Liver (tissue), 8 donors: ENCODE measurements at regions not wholly inside any gene's neighbourhood (a gene's known extent, or its start where the extent isn't known, plus 50 kb on each side); places are given as distances from the start of the nearest gene placed in this dataset.

ENCODE experiments used
- DNase-seq: peaks from one replicate; pipeline ENCODE4 v3.0.0-alpha.2; 2017; ENCODE audit warnings: low spot score
- H3K27ac ChIP-seq, 2 donors: one replicate each; pipeline ENCODE4 v1.7.0; 2013; ENCODE audit warnings: inconsistent platforms in 2 of 2, low read length in 2 of 2, control low read depth in 1 of 2, low read depth in 1 of 2, mild to moderate bottlenecking in 1 of 2
- H3K27me3 ChIP-seq, 4 donors: one replicate each; pipeline versions ENCODE4 v1.6.1 to v1.7.0; 2013; ENCODE audit warnings: low read length in 3 of 4, inconsistent platforms in 1 of 4, mild to moderate bottlenecking in 1 of 4, moderate library complexity in 1 of 4; ENCODE audit not compliant: control insufficient read depth in 4 of 4, insufficient read depth in 4 of 4
- H3K36me3 ChIP-seq, 4 donors: one replicate each; pipeline versions ENCODE4 v1.6.1 to v1.7.0; 2013; ENCODE audit warnings: low read length in 3 of 4, mild to moderate bottlenecking in 3 of 4, low read depth in 1 of 4, moderate library complexity in 1 of 4; ENCODE audit not compliant: control insufficient read depth in 4 of 4, insufficient read depth in 3 of 4
- H3K4me1 ChIP-seq, 4 donors: one replicate each; pipeline versions ENCODE4 v1.6.1 to v1.7.0; 2013; ENCODE audit warnings: low read length in 3 of 4, mild to moderate bottlenecking in 3 of 4, moderate library complexity in 1 of 4; ENCODE audit not compliant: control insufficient read depth in 4 of 4, insufficient read depth in 4 of 4
- H3K4me3 ChIP-seq, 3 donors: one replicate each; pipeline versions ENCODE4 v1.6.1 to v1.7.0; 2013; ENCODE audit warnings: low read length in 3 of 3, control low read depth in 1 of 3, low read depth in 1 of 3, mild to moderate bottlenecking in 1 of 3
- H3K9ac ChIP-seq, 2 donors: one replicate each; pipeline ENCODE4 v1.7.0; 2013; ENCODE audit warnings: low read length in 2 of 2, mild to moderate bottlenecking in 2 of 2, moderate library complexity in 2 of 2, control low read depth in 1 of 2, low read depth in 1 of 2
- H3K9me3 ChIP-seq, 4 donors: one replicate each; pipeline versions ENCODE4 v1.6.1 to v1.7.0; 2013; ENCODE audit warnings: low read length in 3 of 4; ENCODE audit not compliant: control insufficient read depth in 4 of 4
- EGR1 ChIP-seq, 2 donors: IDR thresholded peaks; 2 replicates each; pipeline ENCODE4 v1.6.1; 2016 to 2018; ENCODE audit warnings: antibody characterized with exemption in 2 of 2, low read depth in 2 of 2
- FOXA1 ChIP-seq: IDR thresholded peaks from 2 replicates; pipeline ENCODE4 v1.6.1; 2016; ENCODE audit warnings: antibody characterized with exemption
- FOXA2 ChIP-seq: IDR thresholded peaks from 2 replicates; pipeline ENCODE4 v1.6.1; 2016; ENCODE audit warnings: antibody characterized with exemption
- HNF4A ChIP-seq, 2 donors: conservative IDR thresholded peaks; 2 replicates each; pipeline ENCODE4 v1.6.1; 2016; ENCODE audit warnings: antibody characterized with exemption in 2 of 2, mild to moderate bottlenecking in 2 of 2
- HNF4G ChIP-seq: IDR thresholded peaks from 2 replicates; pipeline ENCODE4 v1.6.1; 2016; ENCODE audit warnings: antibody characterized with exemption
- JUND ChIP-seq, 2 donors: IDR thresholded peaks; 2 replicates each; pipeline ENCODE4 v1.6.1; 2016; ENCODE audit warnings: antibody characterized with exemption in 2 of 2
- RAD21 ChIP-seq, 2 donors: IDR thresholded peaks; 2 replicates each; pipeline ENCODE4 v1.6.1; 2016; ENCODE audit warnings: antibody characterized with exemption in 2 of 2, mild to moderate bottlenecking in 2 of 2
- RXRA ChIP-seq, 2 donors: IDR thresholded peaks; 2 replicates each; pipeline ENCODE4 v1.6.1; 2017 to 2018; ENCODE audit warnings: antibody characterized with exemption in 2 of 2, mild to moderate bottlenecking in 1 of 2
- SP1 ChIP-seq: IDR thresholded peaks from 2 replicates; pipeline ENCODE4 v1.6.1; 2018; ENCODE audit warnings: antibody characterized with exemption, mild to moderate bottlenecking
- TAF1 ChIP-seq: conservative IDR thresholded peaks from 2 replicates; pipeline ENCODE4 v1.6.1; 2016; ENCODE audit warnings: antibody characterized with exemption, mild to moderate bottlenecking
- YY1 ChIP-seq: IDR thresholded peaks from 2 replicates; pipeline ENCODE4 v1.6.1; 2016; ENCODE audit warnings: antibody characterized with exemption, mild to moderate bottlenecking
- WGBS: extraction: QIAGEN DNeasy Blood & Tissue Kit; methylation state at CpG from one replicate; pipeline ENCODE4 v1.1.7; 2013; 5-methylcytosine and 5-hydroxymethylcytosine counted together
- TF ChIP-seq, protein P1 (sequence below): IDR thresholded peaks from 2 replicates; pipeline ENCODE4 v1.6.1; 2016; ENCODE audit warnings: antibody characterized with exemption
- TF ChIP-seq, protein P2 (sequence below): IDR thresholded peaks from 2 replicates; pipeline ENCODE4 v1.6.1; 2016; ENCODE audit warnings: antibody characterized with exemption, mild to moderate bottlenecking
- TF ChIP-seq, protein P3 (sequence below): fragments of 150-350 bp; IDR thresholded peaks from 2 replicates; pipeline ENCODE4 v1.5.1; 2017; ENCODE audit warnings: improper control_type of control experiment, low read depth, low read length; ENCODE audit not compliant: missing input control
- TF ChIP-seq, protein P4 (sequence below): IDR thresholded peaks from 2 replicates; pipeline ENCODE4 v1.6.1; 2016; ENCODE audit warnings: antibody characterized with exemption
- donor health status: healthy.
- donor health status: healthy.
- donor health status: healthy.
- donor health status: healthy.
- donor health status: healthy.

DNA sequence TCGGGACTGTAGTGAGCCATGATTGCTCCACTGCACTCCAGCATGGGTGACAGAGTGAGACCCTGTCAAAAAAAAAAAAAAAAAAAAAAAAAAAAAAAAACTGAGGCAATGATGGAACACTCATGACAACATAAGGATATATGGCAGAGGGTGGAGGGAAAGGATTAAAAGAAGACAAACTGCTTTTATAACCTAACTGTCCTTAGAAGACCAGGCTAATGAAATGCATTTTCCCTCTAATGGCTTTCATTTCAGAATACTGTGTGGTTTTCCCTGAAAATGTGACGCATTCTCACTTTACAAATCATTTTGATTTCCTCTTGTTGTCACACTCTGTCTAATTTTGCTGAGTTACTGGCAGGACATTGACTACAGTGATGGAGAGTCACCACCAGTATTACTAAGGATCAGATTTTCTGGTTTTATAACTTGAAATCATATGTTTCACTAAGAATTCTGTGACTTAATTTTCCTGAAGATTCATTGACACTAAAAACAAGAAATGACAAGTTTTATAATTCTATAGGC lies 137.6 kb upstream of the SSTR1 start:
- H3K4me3 ChIP-seq = no peak overlapping the region
- no peaks in the 10 kb centered on the region for H3K36me3 ChIP-seq
- no peak for TF ChIP-seq YY1
- no peaks in the 10 kb centered on the region for H3K9me3 ChIP-seq
- no peaks in the 10 kb centered on the region for H3K4me1 ChIP-seq
- WGBS = 84% methylated on average over 2 of the region's 2 CpGs
- H3K27me3 ChIP-seq = no peaks in the 10 kb centered on the region
- no peak overlapping the region for H3K9ac ChIP-seq
- H3K27ac ChIP-seq = no peak overlapping the region
- DNase-seq = no peak

DNA sequence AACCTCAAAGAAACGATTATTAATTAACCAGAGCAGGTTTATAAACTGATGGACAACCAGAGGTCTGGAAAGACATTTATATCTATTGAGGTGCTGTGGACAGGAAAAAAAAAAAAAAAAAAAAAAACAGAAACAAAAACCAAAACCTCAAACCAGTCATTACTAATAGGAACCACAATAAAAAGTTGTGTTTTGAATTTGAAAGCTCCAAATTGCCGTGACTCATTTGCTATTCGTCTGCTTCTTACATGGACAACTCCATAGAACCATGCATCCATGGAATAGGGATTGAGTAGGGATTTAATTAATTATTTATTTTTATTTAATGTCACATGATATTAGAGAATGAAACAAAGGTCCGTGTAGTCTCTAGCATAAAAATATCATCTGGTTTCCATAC lies 134.1 kb upstream of the SSTR1 start:
- Histone ChIP-seq H3K9ac (no peak overlapping the region), H3K27ac (no peak overlapping the region), H3K4me3 (no peak overlapping the region)

DNA sequence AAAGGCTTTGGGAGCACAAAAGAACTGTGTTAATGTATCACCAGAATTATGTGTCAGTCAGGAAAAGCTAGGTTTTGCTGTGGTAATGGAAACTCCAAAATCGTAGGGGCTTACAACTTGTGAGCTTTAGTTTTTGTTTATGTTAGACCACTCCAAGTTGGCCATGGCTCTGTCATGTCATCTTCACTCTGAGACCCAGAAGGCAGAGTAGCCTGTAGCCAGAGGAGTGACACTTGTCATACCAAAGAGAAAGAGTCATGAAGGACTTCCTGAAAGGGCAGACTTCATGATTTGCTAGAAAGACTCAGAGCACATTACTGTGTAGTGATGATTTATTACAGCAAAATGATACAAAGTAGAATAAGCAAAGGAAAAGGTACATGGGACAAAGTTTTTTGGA lies 133.6 kb upstream of the SSTR1 start:
- Histone ChIP-seq H3K4me1 (peaks cover 0 to 5% (median 0%) of the 10 kb centered on the region in 4 donors), H3K4me3 (no peak overlapping the region), H3K9me3 (no peaks in the 10 kb centered on the region), H3K27ac (no peak overlapping the region), H3K9ac (no peak overlapping the region), H3K36me3 (no peaks in the 10 kb centered on the region), H3K27me3 (no peaks in the 10 kb centered on the region)
- TF ChIP-seq RAD21 (IDR thresholded peaks at IDR 0.05) (no peak), FOXA1 (no peak), EGR1 (IDR thresholded peaks at IDR 0.05; ENCODE audit: low read depth in 2 of 2) (no peak), HNF4A (conservative IDR thresholded peaks at IDR 0.05) (no peak), HNF4G (no peak), YY1 (no peak), RXRA (IDR thresholded peaks at IDR 0.05) (no peak), FOXA2 (no peak)
- TF ChIP-seq, protein P1, sequence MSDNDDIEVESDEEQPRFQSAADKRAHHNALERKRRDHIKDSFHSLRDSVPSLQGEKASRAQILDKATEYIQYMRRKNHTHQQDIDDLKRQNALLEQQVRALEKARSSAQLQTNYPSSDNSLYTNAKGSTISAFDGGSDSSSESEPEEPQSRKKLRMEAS = no peak
- TF ChIP-seq, protein P2, sequence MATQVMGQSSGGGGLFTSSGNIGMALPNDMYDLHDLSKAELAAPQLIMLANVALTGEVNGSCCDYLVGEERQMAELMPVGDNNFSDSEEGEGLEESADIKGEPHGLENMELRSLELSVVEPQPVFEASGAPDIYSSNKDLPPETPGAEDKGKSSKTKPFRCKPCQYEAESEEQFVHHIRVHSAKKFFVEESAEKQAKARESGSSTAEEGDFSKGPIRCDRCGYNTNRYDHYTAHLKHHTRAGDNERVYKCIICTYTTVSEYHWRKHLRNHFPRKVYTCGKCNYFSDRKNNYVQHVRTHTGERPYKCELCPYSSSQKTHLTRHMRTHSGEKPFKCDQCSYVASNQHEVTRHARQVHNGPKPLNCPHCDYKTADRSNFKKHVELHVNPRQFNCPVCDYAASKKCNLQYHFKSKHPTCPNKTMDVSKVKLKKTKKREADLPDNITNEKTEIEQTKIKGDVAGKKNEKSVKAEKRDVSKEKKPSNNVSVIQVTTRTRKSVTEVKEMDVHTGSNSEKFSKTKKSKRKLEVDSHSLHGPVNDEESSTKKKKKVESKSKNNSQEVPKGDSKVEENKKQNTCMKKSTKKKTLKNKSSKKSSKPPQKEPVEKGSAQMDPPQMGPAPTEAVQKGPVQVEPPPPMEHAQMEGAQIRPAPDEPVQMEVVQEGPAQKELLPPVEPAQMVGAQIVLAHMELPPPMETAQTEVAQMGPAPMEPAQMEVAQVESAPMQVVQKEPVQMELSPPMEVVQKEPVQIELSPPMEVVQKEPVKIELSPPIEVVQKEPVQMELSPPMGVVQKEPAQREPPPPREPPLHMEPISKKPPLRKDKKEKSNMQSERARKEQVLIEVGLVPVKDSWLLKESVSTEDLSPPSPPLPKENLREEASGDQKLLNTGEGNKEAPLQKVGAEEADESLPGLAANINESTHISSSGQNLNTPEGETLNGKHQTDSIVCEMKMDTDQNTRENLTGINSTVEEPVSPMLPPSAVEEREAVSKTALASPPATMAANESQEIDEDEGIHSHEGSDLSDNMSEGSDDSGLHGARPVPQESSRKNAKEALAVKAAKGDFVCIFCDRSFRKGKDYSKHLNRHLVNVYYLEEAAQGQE = no peak
- TF ChIP-seq, protein P3, sequence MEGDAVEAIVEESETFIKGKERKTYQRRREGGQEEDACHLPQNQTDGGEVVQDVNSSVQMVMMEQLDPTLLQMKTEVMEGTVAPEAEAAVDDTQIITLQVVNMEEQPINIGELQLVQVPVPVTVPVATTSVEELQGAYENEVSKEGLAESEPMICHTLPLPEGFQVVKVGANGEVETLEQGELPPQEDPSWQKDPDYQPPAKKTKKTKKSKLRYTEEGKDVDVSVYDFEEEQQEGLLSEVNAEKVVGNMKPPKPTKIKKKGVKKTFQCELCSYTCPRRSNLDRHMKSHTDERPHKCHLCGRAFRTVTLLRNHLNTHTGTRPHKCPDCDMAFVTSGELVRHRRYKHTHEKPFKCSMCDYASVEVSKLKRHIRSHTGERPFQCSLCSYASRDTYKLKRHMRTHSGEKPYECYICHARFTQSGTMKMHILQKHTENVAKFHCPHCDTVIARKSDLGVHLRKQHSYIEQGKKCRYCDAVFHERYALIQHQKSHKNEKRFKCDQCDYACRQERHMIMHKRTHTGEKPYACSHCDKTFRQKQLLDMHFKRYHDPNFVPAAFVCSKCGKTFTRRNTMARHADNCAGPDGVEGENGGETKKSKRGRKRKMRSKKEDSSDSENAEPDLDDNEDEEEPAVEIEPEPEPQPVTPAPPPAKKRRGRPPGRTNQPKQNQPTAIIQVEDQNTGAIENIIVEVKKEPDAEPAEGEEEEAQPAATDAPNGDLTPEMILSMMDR = no peak
- TF ChIP-seq, protein P4, sequence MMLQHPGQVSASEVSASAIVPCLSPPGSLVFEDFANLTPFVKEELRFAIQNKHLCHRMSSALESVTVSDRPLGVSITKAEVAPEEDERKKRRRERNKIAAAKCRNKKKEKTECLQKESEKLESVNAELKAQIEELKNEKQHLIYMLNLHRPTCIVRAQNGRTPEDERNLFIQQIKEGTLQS = no peak
- DNase-seq = no peak
- 49% methylated on average over 1 of the region's 1 CpG for WGBS

More for the DNA sequence above, 134.1 kb upstream of the SSTR1 start:
- Histone ChIP-seq H3K9me3 (no peaks in the 10 kb centered on the region), H3K36me3 (no peaks in the 10 kb centered on the region), H3K4me1 (peaks cover 0 to under 1% (median 0%) of the 10 kb centered on the region in 4 donors), H3K27me3 (no peaks in the 10 kb centered on the region)
- TF ChIP-seq, protein P2 = no peak
- TF ChIP-seq FOXA2 = no peak
- no peak for TF ChIP-seq JUND (IDR thresholded peaks at IDR 0.05)
- TF ChIP-seq, protein P4 = no peak
- TF ChIP-seq, protein P1 = no peak
- TF ChIP-seq RAD21 (IDR thresholded peaks at IDR 0.05) = no peak
- no peak for TF ChIP-seq HNF4G
- no peak for TF ChIP-seq YY1
- TF ChIP-seq TAF1 = no peak
- no peak for TF ChIP-seq SP1
- no peak for TF ChIP-seq RXRA (IDR thresholded peaks at IDR 0.05)
- TF ChIP-seq EGR1 (IDR thresholded peaks at IDR 0.05; ENCODE audit: low read depth in 2 of 2) = no peak
- 59% methylated on average over 4 of the region's 4 CpGs for WGBS
- DNase-seq = no peak
